ENCODE measurements at regions not wholly inside any gene's neighbourhood (a gene's known extent, or its start where the extent isn't known, plus 50 kb on each side); places are given as distances from the start of the nearest gene placed in this dataset.

DNA sequence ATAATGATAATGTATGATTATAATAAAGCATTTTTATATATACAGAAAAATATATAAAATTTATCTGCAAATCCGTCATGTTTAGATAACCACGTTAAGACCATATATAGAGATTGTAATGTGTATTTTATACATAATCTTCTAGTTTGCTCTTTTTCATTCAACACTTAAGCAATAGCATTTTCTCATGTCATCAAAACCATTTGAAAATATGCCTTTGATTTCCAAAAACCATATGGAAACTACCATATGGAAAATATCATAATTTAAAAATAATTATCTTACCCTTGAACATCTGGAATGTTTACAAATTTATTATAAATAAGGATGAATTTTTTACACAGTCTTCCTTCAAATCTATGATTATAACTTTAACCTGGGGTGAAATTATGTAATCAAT, 250.4 kb upstream of the NPSR1 start:
- TF ChIP-seq, protein P1, sequence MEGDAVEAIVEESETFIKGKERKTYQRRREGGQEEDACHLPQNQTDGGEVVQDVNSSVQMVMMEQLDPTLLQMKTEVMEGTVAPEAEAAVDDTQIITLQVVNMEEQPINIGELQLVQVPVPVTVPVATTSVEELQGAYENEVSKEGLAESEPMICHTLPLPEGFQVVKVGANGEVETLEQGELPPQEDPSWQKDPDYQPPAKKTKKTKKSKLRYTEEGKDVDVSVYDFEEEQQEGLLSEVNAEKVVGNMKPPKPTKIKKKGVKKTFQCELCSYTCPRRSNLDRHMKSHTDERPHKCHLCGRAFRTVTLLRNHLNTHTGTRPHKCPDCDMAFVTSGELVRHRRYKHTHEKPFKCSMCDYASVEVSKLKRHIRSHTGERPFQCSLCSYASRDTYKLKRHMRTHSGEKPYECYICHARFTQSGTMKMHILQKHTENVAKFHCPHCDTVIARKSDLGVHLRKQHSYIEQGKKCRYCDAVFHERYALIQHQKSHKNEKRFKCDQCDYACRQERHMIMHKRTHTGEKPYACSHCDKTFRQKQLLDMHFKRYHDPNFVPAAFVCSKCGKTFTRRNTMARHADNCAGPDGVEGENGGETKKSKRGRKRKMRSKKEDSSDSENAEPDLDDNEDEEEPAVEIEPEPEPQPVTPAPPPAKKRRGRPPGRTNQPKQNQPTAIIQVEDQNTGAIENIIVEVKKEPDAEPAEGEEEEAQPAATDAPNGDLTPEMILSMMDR (IDR thresholded peaks at IDR 0.05): no peak
- no peak for TF ChIP-seq EP300 (IDR thresholded peaks at IDR 0.05)
